Kidney (tissue), 13 donors: ENCODE measurements at regions not wholly inside any gene's neighbourhood (a gene's known extent, or its start where the extent isn't known, plus 50 kb on each side); places are given as distances from the start of the nearest gene placed in this dataset.

Source experiments
- DNase-seq, 5 donors: peaks; one replicate each; pipeline ENCODE4 v3.0.0-alpha.2; 2013 to 2020
- FAIRE-seq: peaks from 2 replicates; lab custom pipeline; 2012; peaks lifted over from hg19 to GRCh38; lab: Jason Lieb, UNC
- H3K27ac ChIP-seq, 2 donors: one replicate each; pipeline ENCODE4 v1.7.0; 2013; ENCODE audit warnings: low read depth in 2 of 2, low read length in 2 of 2, inconsistent platforms in 1 of 2
- H3K27me3 ChIP-seq: one replicate; pipeline ENCODE4 v1.7.1; 2013; ENCODE audit warnings: low read length, inconsistent platforms; ENCODE audit not compliant: control insufficient read depth, insufficient read depth
- H3K36me3 ChIP-seq, 3 donors: one replicate each; pipeline versions ENCODE4 v1.7.0 to v1.7.1; 2013; ENCODE audit warnings: low read length in 3 of 3, control low read depth in 1 of 3, inconsistent platforms in 1 of 3; ENCODE audit not compliant: insufficient read depth in 3 of 3, control insufficient read depth in 2 of 3
- H3K4me1 ChIP-seq, 3 donors: one replicate each; pipeline versions ENCODE4 v1.7.0 to v1.7.1; 2013; ENCODE audit warnings: low read length in 3 of 3, inconsistent platforms in 1 of 3, low read depth in 1 of 3; ENCODE audit not compliant: control insufficient read depth in 2 of 3, insufficient read depth in 2 of 3
- H3K4me3 ChIP-seq, 3 donors: one replicate each; pipeline versions ENCODE4 v1.7.0 to v1.8.1; 2013; ENCODE audit warnings: low read length in 3 of 3, control low read depth in 1 of 3, inconsistent platforms in 1 of 3
- H3K9ac ChIP-seq, 3 donors: one replicate each; pipeline versions ENCODE4 v1.7.0 to v1.7.1; 2013; ENCODE audit warnings: low read length in 3 of 3, control low read depth in 1 of 3, inconsistent platforms in 1 of 3
- H3K9me3 ChIP-seq, 3 donors: one replicate each; pipeline versions ENCODE4 v1.7.0 to v1.7.1; 2013; ENCODE audit warnings: low read length in 3 of 3, control low read depth in 1 of 3, inconsistent platforms in 1 of 3; ENCODE audit not compliant: control insufficient read depth in 2 of 3, insufficient read depth in 1 of 3
- intact Hi-C: fragments of 100-400 bp; cut with DNase I; formaldehyde crosslinking; loops from one replicate; pipeline ENCODE4 v1.11.1; 2022
- TF ChIP-seq, protein P1 (sequence below): IDR thresholded peaks from 3 replicates; pipeline ENCODE4 v1.5.1; 2012; ENCODE audit warnings: mild to moderate bottlenecking, moderate library complexity, borderline replicate concordance; ENCODE audit not compliant: insufficient read depth; ENCODE audit errors: extremely low read depth
- donor health status: control.
- donor health status: control.
- donor health status: control.
- donor health status: control.
- donor health status: control.
- donor health status: DM: yes; HTN: yes; CAD: no.
- donor health status: Normal renal cell carcinoma (clear cell type).

DNA sequence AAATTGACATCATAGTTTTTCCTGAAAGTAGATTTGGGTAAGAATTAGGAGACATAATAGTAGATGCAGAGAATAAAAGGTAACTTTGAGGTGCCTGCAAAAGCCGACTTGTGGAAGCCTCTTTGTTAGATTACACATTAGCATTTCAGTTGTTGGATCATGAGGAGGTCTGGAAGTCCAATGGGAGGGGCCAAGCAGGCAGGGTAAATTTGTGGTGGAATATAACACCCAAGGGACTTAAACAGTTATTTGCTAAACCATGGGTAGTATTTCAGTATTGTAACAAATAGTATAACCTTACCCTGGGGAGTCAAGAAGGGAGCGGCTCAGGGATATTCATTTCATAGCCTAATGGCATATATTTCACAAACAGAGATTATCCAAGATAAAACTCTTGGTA, 810.7 kb upstream of the AMOT start:
- DNase-seq: no peak
- no peak overlapping the region for H3K4me3 ChIP-seq
- no peaks in the 10 kb centered on the region for H3K36me3 ChIP-seq
- intact Hi-C loops: no loop called here
- no peak overlapping the region for H3K9ac ChIP-seq
- no peak for FAIRE-seq
- H3K4me1 ChIP-seq: no peaks in the 10 kb centered on the region
- TF ChIP-seq, protein P1, sequence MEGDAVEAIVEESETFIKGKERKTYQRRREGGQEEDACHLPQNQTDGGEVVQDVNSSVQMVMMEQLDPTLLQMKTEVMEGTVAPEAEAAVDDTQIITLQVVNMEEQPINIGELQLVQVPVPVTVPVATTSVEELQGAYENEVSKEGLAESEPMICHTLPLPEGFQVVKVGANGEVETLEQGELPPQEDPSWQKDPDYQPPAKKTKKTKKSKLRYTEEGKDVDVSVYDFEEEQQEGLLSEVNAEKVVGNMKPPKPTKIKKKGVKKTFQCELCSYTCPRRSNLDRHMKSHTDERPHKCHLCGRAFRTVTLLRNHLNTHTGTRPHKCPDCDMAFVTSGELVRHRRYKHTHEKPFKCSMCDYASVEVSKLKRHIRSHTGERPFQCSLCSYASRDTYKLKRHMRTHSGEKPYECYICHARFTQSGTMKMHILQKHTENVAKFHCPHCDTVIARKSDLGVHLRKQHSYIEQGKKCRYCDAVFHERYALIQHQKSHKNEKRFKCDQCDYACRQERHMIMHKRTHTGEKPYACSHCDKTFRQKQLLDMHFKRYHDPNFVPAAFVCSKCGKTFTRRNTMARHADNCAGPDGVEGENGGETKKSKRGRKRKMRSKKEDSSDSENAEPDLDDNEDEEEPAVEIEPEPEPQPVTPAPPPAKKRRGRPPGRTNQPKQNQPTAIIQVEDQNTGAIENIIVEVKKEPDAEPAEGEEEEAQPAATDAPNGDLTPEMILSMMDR: no peak
- H3K27me3 ChIP-seq: peaks cover 2% of the 10 kb centered on the region
- no peaks in the 10 kb centered on the region for H3K9me3 ChIP-seq
- H3K27ac ChIP-seq: no peak overlapping the region

DNA sequence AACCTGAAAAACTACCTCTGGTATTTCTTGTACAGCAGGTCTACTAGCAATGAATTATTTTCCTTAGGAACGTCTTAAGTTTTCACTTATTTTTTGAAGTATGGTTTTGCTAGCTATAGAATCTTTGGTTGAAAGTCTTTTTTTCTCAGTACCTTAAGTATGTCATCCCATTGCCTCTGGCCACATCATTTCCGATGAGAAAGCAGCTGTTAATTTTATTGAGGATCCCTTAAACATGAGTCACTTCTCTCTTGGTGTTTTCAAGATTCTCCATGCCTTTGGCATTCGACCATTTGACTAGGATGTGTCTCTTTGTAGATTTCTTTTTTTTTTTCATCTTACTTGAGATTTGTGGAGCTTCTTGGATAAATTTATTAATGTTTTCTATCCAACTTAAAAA, 803.8 kb upstream of the AMOT start:
- H3K4me3 ChIP-seq: no peak overlapping the region
- TF ChIP-seq, protein P1: no peak
- peaks cover 2% of the 10 kb centered on the region for H3K27me3 ChIP-seq
- no peaks in the 10 kb centered on the region for H3K36me3 ChIP-seq
- H3K9ac ChIP-seq: no peak overlapping the region
- FAIRE-seq: no peak
- DNase-seq: no peak
- H3K4me1 ChIP-seq: no peaks in the 10 kb centered on the region
- no peak overlapping the region for H3K27ac ChIP-seq
- intact Hi-C loops: no loop called here
- no peaks in the 10 kb centered on the region for H3K9me3 ChIP-seq

DNA sequence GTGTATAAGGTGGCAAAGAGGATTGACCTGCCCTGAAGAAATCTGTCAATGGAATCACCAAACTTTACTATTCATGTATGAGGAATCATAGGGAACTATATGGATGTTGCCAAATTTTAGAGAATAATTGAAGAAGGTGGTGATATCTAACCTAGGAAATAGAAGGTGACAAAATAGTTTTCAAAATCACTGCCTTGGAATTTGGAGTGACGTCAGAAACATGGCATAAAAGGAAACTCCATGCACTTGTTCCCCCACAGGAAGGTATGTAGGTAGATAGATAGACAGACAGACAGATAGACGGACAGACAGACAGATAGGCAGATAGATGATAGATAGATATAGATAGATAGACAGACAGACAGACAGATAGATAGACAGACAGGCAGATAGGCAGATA, 793.9 kb upstream of the AMOT start:
- Histone ChIP-seq H3K4me3 (no peak overlapping the region), H3K9ac (no peak overlapping the region), H3K4me1 (no peaks in the 10 kb centered on the region), H3K36me3 (no peaks in the 10 kb centered on the region), H3K27ac (no peak overlapping the region), H3K27me3 (peaks cover 3% of the 10 kb centered on the region), H3K9me3 (no peaks in the 10 kb centered on the region)
- DNase-seq (no peak), FAIRE-seq (no peak)
- TF ChIP-seq, protein P1: no peak
- intact Hi-C loops: no loop called here

DNA sequence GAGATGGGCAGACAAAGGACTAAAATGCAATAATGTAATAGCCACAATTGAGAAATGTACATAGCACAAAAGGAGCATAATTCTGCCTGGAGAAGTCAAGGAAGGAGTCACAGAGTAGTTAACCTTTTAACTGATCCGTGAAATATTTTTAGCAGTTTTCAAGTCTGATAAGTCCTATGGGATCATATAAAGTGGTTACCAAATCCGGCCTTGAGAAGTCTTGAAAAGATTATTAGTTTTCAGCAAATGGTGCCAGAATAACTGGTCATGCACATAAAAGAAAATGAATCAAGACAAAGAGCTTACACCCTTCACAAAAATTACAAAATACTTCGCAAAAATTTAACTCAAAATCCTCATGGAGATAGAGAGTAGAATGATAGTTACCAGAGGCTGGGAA, 788.7 kb upstream of the AMOT start:
- Histone ChIP-seq H3K27ac (no peak overlapping the region), H3K4me3 (no peak overlapping the region), H3K36me3 (no peaks in the 10 kb centered on the region), H3K9me3 (no peaks in the 10 kb centered on the region), H3K9ac (no peak overlapping the region), H3K4me1 (no peaks in the 10 kb centered on the region), H3K27me3 (peaks cover 3% of the 10 kb centered on the region)
- FAIRE-seq (no peak), DNase-seq (no peak)
- TF ChIP-seq, protein P1: no peak
- intact Hi-C loops: no loop called here
